HG02981 (cell line): ENCODE measurements at regions not wholly inside any gene's neighbourhood (a gene's known extent, or its start where the extent isn't known, plus 50 kb on each side); places are given as distances from the start of the nearest gene placed in this dataset.
"Not testable (repeated sequence)": the region's sequence is repeated elsewhere in the genome, so short reads cannot be mapped to it uniquely, and the experiment has no call there.

Source experiments
- ATAC-seq: cut with Tn5 transposase; IDR thresholded peaks from one replicate; pipeline ENCODE4 v1.9.1; 2021; ENCODE audit warnings: mild to moderate bottlenecking, moderate library complexity; ENCODE audit not compliant: unreplicated experiment

DNA sequence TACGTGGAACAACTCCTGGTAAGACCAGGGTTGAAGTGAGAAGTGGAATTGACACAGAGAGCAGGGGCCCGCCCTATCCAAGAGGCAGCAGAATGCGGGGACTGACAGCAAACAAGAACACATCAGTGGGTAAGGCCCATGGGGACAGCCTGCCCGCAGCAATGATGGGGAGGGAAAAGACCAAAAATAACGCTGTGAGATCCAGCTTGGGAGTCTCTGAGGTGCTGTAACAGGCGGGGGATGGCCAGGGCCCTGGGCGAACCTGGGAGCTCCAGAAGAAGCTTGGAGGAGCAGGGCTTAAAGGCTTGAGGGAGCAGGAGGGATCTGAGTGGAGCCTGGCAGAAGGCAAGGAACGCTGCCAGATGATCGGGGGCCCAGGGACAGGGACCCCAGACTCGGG, 173.4 kb downstream of the TMEM200C start:
- no peak for ATAC-seq

DNA sequence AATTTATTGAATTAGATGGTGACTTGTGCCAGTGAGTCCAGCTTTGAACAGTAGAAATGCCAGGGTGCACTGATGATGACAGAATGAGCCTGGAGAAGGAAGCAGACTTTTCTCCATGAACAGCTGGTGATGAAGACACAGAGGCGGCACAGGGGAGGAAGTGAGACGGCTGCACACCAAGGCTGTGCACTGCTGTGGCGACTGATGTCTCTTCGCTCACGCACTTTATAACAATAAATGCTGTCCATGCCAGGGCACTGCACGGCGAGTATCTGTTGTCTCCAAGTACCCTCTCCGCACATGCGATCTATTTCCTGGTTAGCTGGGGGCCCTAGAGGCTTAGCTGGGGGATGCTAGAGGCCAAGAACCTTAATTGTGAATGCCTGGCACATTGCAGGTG, 175.2 kb downstream of the TMEM200C start:
- no peak for ATAC-seq

DNA sequence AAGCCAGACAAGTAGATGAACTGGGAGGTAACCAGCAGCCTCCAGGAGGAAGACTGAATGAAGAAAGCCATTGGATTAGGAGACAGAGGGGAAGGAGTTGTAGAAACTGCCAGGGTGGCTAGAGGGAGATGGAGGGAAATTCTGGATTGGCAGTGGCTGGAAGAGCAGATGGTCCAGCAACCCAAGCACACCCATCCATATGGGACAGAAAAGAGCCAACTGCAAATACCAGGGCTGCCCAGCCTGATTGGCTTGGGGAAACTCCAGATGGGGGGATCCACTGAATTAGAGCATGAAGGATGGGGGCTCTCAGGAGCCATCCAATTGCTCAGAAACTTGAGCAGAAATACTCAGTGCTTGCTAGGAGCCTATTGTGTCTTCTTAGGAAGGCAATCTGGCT, 173.5 kb upstream of the EPB41L3 start:
- ATAC-seq, result no peak

DNA sequence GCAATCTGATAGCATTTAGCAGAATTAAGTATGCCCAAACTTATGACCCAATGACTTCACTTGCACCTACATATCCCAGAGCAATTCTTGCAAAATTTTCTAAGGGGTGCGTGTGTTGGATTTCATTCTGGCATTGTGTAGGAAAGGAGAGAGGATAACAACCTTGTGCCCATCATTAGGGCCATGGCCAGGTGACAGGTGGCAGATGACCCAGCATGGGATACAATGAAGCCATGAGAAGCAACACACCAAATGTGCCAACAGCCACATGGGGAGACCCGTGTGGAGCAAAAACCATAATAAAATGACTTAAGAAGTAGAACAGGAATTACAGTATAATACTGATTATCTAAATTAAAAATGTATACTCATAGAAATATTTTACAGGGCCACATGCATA, 166.9 kb upstream of the EPB41L3 start:
- ATAC-seq, result no peak

DNA sequence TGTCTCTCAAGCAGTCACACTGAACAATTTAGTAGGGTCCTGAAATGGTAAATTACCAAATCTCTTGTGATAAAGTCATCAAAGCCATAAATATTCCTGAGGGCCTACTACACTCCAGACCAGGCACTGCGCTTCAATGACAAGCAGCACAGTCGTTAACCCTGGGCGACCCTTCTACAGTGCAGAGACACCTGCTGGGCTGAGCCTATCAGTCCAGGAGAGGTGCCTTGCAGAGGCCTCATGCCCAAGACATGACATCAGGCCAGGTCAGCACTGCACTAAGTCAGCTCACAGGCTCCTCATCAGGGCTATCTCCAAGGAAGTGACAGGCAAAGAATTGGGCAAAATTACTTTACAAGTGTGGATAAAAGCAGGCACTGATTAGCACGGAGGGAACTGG, 166.4 kb upstream of the EPB41L3 start:
- ATAC-seq, result no peak

DNA sequence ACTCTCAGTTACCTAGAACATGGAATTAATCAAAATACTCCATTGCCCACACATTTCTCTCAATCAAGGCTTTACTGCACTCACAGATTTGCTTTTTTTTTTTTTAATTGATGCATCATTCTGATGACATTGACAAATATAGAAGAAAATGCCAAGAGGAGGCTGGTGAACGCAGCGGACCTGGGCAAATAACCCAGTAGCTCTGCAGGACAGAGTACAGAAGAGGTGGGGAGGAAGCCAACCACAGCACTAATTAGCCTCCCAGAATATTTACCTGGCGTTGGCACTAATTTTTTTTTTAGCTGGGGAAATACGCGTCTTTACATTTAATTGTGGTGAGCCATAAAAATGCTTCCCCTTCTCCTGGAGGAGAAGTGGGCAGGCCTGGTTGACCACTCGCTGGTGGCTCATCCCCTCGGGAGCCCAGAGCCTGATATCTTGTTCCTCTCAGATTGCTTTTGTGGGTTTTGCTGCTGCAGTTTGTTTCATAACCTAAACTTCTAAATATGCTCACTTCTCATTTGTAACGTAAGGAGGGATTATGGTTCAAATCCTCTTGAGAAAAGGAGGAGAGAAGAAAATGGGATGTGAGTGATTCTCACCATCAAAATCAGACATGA, 165.8 kb upstream of the EPB41L3 start:
- no peak for ATAC-seq

DNA sequence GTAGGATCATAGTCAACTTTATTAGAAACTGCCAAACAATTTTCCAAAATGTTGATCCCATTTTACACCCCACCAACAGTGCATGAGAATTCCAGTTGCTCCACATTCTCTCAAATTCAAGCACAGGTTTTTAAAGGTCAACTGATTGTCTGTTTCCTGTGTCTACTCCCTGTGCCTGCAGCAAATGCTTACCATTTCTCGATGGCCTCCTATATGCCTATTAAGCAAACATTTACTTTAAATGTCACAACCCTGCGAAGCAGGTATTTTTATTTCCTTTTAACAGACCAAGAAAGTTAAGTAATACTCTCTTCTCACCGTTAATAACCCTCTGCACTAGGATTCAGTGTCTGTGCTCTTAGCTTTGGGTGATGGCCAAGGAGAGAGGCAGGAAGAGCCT, 163.8 kb upstream of the EPB41L3 start:
- no peak for ATAC-seq

DNA sequence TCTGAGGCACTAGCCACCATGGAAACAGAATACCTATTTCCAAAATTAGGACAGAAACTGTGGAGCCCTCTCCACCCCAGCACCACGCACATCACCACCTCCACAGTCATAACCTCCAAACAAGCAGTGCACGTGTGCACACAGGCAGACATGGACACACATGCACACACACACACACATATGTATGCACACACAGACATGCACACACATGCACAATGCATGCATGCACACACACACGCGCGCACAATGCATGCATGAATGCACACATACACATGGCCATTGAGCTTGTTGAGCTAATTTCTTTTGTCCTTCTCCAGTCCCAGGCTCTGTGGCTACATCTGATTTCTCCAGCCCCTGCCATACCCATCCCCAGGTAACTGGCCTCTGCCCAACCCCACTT, 161.6 kb upstream of the EPB41L3 start:
- ATAC-seq, result no peak

DNA sequence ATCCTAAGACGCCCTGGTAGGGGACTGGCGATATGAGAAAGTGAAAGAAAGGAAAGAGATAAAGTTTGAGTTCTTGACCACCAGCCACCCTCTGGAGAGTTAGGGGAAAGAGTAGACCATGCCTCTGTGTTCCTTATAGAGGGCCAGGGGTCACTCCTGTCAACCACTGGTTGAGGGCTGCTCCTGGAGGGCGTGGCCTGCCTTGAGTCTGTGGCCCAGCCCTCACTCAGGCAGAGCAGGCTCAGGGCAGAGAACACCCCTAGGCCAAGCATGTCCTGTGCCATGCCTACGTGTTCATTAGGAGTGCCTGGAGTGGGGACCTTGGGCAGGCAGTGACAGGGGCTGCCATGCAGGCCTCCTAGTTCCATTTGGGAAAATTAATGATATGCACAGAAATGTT, 161.1 kb upstream of the EPB41L3 start:
- no peak for ATAC-seq

DNA sequence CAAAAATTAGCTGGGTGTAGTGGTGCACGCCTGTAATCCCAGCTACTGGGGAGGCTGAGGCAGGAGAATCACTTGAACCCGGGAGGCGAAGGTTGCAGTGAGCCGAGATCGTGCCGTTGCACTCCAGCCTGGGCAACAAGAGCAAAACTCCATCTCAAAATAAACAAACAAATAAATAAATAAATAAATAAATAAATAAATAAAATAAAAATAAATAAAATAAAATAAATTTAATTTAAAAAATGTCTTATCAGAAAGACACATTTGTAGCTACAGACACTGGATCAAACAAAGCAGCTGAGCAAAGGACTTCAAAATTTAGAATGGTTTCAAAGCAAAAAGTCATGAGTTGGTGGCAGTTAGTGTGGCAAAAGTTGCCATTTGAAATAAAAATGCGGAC, 158.2 kb upstream of the EPB41L3 start:
- ATAC-seq, result not testable (repeated sequence)

DNA sequence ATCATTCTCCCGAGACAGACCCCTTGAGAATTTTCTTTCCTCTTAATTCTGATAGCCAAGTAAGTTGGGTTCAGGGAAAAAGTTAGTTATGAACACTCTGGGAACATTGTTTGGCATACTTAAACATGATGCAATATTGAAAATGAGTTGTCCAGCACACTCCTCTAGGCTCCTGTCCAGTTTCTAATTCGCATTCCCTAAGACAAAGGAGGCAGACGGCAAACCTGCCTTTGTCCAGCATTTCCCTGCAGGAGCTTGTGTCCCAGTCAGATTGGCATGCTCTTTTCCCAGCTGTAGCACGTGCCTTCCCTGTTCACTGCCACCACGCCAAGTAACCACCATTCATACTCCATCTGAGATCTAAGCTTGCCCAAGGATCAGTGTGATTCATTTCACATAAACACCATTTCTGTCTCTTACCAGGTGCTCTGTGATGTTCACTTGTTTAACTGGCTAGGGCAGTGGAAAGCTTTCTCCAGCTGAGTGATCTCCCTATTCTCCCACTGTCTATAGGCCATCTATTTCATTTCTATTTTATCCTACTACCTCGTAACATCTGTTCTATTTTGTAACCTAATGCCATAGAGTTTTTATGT, 150.0 kb upstream of the EPB41L3 start:
- no peak for ATAC-seq

DNA sequence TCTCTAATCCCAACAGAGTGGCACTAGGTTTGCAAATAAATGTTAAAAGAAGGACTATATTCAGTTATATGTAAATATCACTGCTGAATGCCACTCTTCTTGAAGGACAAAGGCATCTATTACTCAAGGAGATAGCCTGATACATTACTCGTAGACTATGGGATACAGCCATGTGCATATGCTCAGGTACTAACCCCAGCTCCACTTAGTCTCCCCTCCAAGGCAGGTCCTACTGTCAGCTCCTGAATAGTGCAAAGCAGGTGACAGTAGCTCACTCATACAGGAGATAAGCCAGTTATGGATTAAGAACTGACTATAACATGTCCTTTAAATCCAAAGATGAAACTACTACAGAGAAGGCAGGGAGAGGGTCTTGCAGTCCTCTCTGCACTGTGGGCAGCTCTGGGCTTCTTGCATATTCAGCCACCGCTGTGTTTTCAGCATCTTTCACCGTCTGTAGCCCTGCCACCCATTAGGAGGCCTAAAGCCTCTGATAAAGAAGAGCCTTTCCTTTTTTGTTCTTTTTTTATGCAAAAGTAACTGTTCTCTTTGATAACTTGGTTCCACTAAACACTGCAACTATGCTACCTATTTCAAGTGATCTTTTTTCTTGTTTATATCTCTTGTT, 135.1 kb upstream of the EPB41L3 start:
- no peak for ATAC-seq

DNA sequence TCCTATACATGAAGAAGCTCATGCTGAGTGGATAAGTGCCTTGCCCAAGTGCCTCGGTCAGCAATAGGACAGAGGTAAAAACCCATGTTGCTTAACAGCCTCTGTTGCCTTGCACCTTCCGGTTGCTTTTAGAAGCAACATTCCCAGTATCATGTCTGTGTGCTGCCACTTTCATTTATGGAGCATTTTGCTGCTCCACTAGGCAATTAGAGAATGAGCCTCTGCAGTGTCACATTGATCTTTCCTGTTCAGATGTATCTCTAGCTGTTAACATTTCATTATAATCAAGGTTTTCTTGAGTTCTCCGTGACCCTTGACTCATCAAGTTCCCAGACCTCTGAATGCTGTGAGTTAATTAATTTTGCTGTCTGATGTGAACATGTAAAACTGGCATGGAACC, 134.5 kb upstream of the EPB41L3 start:
- ATAC-seq, result no peak

DNA sequence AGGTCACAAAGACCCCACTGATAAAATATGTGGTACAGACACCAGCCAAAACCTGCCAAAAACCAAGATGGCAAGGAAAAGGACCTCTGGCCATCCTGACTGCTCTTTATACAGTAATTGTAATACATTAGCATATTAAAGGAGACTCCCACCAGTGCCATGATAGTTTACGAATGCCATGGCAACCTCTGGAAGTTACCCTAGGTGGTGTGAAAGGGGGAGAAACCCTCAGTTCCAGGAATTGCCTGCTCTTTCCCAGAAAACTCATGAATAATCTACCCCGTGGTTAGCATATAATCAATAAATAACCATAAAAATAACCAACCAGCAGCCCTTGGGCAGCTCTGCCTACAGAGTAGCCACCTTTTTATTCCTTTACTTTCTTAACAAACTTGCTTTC, 129.8 kb upstream of the EPB41L3 start:
- no peak for ATAC-seq

DNA sequence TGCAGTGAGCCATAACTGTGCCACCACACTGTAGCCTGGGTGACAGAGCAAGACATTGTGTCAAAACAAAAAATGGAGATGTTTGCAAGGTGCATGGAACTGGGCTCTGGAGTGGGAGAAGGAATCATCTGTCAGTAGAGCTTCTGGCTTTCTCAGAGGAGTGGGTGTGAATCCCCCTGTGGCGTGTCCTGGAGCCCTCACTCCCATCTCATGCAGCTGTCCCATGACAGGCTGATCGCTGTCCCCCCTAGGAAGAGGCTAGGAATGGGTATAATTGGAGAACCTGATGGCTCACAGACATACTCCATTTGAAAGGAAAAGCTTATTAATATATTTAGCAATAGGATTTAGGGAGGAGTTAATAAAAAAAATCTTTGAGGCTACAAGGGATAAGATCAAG, 125.8 kb upstream of the EPB41L3 start:
- ATAC-seq, result no peak

DNA sequence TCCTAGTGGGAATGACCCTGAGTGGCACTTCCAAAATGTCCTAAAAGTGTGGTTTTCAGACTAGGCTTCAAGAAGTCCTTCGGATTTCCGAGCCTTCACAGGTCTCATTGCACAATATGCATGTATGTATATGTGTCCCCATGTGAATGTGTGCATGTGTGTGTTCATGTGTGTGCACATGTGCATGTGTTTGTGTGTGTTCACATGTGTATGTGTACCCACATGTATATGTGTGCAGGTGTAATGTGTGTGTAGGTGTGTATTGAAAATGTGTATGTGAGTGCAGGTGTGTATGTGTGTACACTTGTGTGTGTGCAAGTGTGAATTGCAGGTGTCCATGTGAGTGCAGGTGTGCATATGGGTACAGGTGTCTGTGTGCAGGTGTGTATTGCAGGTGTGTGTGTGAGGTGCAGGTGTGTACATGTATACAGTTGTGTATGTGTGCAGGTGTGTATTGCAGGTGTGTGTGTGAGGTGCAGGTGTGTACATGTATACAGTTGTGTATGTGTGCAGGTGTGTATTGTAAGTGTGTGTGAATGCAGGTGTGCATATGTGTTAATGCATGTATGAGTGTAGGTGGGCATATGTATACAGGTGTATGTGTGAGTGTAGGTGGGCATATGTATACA, 124.4 kb upstream of the EPB41L3 start:
- ATAC-seq, result no peak

DNA sequence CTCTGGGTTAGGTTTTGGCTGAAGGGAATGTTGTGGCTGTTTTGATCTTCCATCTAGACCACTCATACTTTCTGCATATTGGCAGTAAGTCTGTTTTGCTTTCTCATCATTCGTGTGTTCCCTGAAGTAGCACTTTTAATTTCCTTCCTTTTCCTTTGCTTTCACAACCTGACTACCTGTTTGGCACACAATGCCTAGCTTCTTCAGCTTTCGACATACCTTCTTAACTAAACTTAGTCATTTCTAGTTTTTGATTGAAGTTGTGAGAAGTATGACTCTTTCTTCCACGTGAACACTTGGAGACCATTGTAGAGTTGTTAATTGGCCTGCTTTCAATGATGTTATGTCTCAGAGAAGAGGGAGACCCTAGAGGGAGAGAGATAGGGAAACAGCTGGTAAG, 123.6 kb upstream of the EPB41L3 start:
- no peak for ATAC-seq

DNA sequence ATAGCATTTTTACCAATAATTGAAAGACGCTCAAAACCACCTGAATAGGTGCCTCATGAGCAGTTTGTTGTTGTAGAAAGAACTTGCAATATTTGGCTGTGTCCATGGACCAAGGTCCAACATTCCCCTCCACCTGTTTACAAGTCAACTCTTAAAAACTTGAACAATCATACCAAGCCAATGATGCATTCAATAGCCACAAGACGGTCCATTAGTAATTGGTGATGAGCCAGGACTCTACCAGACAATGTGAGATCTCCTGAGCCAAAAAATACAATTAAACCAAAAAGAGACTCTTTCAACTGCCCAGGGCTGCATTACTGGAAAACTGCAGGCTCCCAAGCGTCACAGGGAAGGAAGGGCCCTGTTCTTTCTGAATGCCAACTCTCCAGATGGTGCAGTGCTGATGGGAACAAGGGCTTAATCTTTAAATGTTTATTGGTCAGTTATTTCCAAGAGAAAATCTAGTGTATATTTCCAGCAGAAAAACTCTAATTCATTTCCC, 118.8 kb upstream of the EPB41L3 start:
- ATAC-seq, result no peak

DNA sequence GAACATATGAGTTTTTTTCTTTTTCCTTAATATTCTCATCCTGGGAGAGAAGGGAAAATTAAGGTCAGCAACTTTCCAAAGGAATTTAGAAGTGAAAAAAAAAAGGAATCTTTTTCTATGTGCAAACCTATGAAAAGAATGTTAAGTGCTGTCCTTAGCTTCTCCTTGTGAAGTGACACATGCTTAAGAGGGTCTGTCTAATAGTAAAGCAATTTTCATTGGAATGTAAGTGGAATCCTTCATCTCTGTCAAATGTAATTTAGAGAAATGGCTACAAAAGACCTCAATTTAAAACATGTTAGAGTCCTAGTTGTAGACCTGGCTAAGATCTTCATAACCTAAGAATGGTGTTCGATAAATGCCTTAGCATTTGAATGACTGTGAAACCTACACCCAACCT, 117.4 kb upstream of the EPB41L3 start:
- ATAC-seq, result no peak

DNA sequence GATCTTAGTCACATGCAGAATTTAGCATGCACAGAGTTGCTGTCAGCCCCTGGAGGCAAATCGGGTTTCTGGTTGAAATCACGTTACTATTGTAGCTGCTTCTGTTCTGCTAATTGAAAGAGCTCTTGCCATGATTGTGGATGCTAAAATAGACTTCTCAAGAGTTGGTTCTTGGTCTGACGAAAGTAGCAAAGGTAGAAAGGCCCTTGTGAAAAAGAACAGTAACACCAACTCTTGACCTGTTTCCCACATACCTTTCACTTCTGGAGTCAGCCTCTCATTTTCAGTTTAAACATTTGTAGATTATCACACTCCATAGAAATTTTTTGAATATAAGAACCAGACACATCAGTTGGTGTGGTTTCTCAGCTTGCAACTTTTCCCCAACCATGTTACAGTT, 110.0 kb upstream of the EPB41L3 start:
- no peak for ATAC-seq

DNA sequence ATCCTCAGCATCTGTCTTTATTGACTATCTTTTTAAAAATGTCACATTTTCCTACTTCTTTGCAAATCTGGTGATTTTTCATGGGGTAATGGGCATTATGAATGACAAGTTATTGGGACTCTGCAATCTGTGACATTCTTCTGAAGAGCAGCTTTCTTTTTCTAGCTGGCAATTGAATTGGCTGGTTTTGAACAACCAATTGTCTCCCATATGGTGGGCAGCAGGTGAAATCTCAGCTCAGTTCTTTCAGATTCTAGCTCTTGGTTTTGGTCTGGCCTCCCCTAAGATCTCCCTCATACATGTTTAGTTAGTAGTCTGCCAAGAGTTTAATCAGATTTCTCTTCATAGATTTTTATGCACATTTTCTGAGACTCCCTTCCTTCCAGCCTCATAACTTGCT, 107.9 kb upstream of the EPB41L3 start:
- ATAC-seq, result no peak

DNA sequence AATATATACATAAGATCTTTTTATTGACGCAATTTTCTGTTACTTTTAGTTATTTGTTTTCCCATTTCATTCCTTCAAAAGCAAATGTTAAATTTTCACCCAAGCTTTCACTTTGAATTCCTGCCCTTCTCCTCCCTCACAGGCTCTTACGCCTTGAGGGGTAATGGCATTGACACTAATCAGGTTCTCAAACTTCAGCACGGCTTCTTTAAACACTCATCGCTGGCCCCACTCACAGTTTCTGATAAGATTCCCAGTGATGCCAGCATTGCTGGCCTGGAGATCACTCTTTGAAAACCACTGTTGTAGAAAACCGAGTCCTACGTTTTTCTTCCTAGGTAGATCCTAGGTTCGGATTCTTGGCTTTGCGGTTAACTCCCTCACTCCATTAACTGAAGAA, 105.6 kb upstream of the EPB41L3 start:
- ATAC-seq, result no peak
